IPS DF 4.7 (cell line): ENCODE measurements at regions not wholly inside any gene's neighbourhood (a gene's known extent, or its start where the extent isn't known, plus 50 kb on each side); places are given as distances from the start of the nearest gene placed in this dataset.
"Not testable (repeated sequence)": the region's sequence is repeated elsewhere in the genome, so short reads cannot be mapped to it uniquely, and the experiment has no call there.

Experiments
- DNase-seq: peaks from one replicate; pipeline ENCODE4 v3.0.0-alpha.2; 2013; ENCODE audit warnings: low spot score; ENCODE audit errors: extremely low read depth

GRCh38 chr15:84152381-84152979, 83.1 kb upstream of the GOLGA6L4 start:
- DNase-seq, result not testable (repeated sequence)

GRCh38 chr15:84153655-84154140, 81.9 kb upstream of the GOLGA6L4 start:
- not testable (repeated sequence) for DNase-seq

GRCh38 chr15:84154314-84154713, 81.3 kb upstream of the GOLGA6L4 start:
- DNase-seq, result not testable (repeated sequence)

GRCh38 chr15:84154787-84155186, 80.8 kb upstream of the GOLGA6L4 start:
- DNase-seq, result not testable (repeated sequence)

- DNase-seq, result not testable (repeated sequence)
Measured at GRCh38 chr15:84155792-84156587, 79.6 kb upstream of the GOLGA6L4 start.

GRCh38 chr15:84156588-84156840, 79.1 kb upstream of the GOLGA6L4 start:
- not testable (repeated sequence) for DNase-seq

GRCh38 chr15:84157056-84157632, 78.4 kb upstream of the GOLGA6L4 start:
- DNase-seq, result not testable (repeated sequence)

GRCh38 chr15:84157857-84158256, 77.7 kb upstream of the GOLGA6L4 start:
- not testable (repeated sequence) for DNase-seq

- DNase-seq, result not testable (repeated sequence)
Measured at GRCh38 chr15:84159346-84160269, 76.0 kb upstream of the GOLGA6L4 start.

GRCh38 chr15:84164423-84165292, 70.9 kb upstream of the GOLGA6L4 start:
- not testable (repeated sequence) for DNase-seq

GRCh38 chr15:84170029-84170428, 65.5 kb upstream of the GOLGA6L4 start:
- not testable (repeated sequence) for DNase-seq

GRCh38 chr15:84173231-84173610, 62.4 kb upstream of the GOLGA6L4 start:
- DNase-seq, result not testable (repeated sequence)
